PC-9 (cell line): ENCODE measurements at regions not wholly inside any gene's neighbourhood (a gene's known extent, or its start where the extent isn't known, plus 50 kb on each side); places are given as distances from the start of the nearest gene placed in this dataset.

Experiments used
- BruUV-seq: library from RNA; stranded (reverse); fragments of 400-500 nt; replicated peaks from 2 replicates; lab custom pipeline; 2021; lab: Mats Ljungman, UMichigan
- CTCF ChIA-PET: fragments of 300-600 bp; sonication (Branson Sonifier 250); formaldehyde crosslinking; loops from one replicate; lab custom pipeline; 2022; ENCODE audit warnings: antibody characterized with exemption; lab: Charles Lee
- POLR2A ChIA-PET: fragments of 300-600 bp; sonication (Branson Sonifier 250); formaldehyde crosslinking; loops from one replicate; lab custom pipeline; 2022; ENCODE audit warnings: antibody characterized with exemption; ENCODE audit not compliant: unreplicated experiment; lab: Charles Lee
- DNase-seq, 2 experiments: peaks; one replicate each; pipeline versions ENCODE4 v3.0.0 to v3.0.0-alpha.2; 2015 to 2022; ENCODE audit warnings: mixed read lengths in 1 of 2
- H2AFZ ChIP-seq: fragments of 200-600 bp; sonication (generic); 2 replicates; pipeline ENCODE4 v1.8.1; 2017; ENCODE audit warnings: antibody characterized with exemption
- H3F3A ChIP-seq: fragments of 200-600 bp; sonication (generic); 2 replicates; pipeline ENCODE4 v1.8.1; 2017; ENCODE audit warnings: antibody characterized with exemption, mild to moderate bottlenecking, low read depth; ENCODE audit not compliant: insufficient read depth
- H3K27ac ChIP-seq: fragments of 200-600 bp; sonication (generic); 2 replicates; pipeline ENCODE4 v1.6.1; 2016; ENCODE audit warnings: mixed run types
- H3K27me3 ChIP-seq: fragments of 200-600 bp; sonication (generic); 2 replicates; pipeline ENCODE4 v1.6.1; 2016; ENCODE audit warnings: low read depth, mixed run types; ENCODE audit not compliant: insufficient read depth
- H3K36me3 ChIP-seq: fragments of 200-600 bp; sonication (generic); 2 replicates; pipeline ENCODE4 v1.6.1; 2016; ENCODE audit warnings: low read depth, mixed run types
- H3K4me1 ChIP-seq: fragments of 200-600 bp; sonication (generic); replicated peaks from 2 replicates; pipeline ENCODE4 v1.6.1; 2016; ENCODE audit warnings: mixed run types; ENCODE audit not compliant: insufficient read depth
- H3K4me2 ChIP-seq: fragments of 200-600 bp; sonication (generic); 2 replicates; pipeline ENCODE4 v1.6.1; 2017; ENCODE audit warnings: mixed run types
- H3K4me3 ChIP-seq: fragments of 200-600 bp; sonication (generic); 2 replicates; pipeline ENCODE4 v1.6.1; 2016; ENCODE audit warnings: mixed run types
- H3K79me2 ChIP-seq: fragments of 200-600 bp; sonication (generic); 2 replicates; pipeline ENCODE4 v1.6.1; 2017; ENCODE audit warnings: low read depth, mixed run types
- H3K9me2 ChIP-seq: fragments of 200-600 bp; sonication (generic); 2 replicates; pipeline ENCODE4 v1.8.1; 2017; ENCODE audit warnings: mild to moderate bottlenecking; ENCODE audit not compliant: insufficient read depth
- H3K9me3 ChIP-seq: fragments of 200-600 bp; sonication (generic); 2 replicates; pipeline ENCODE4 v1.8.1; 2016; ENCODE audit warnings: low read depth; ENCODE audit not compliant: insufficient read depth
- H4K20me1 ChIP-seq: fragments of 200-600 bp; sonication (generic); 2 replicates; pipeline ENCODE4 v1.8.1; 2017; ENCODE audit not compliant: insufficient read depth
- CTCF ChIP-seq: fragments of 200-600 bp; sonication (generic); conservative IDR thresholded peaks from 2 replicates; pipeline ENCODE4 v1.6.1; 2017; ENCODE audit warnings: mixed run types, antibody characterized with exemption, mild to moderate bottlenecking, moderate library complexity
- EZH2 ChIP-seq: fragments of 200-600 bp; sonication (generic); IDR thresholded peaks from 2 replicates; pipeline ENCODE4 v1.8.0; 2017; ENCODE audit warnings: antibody characterized with exemption, low read depth
- intact Hi-C: fragments of 100-400 bp; cut with micrococcal nuclease; formaldehyde crosslinking; loops from one replicate; pipeline ENCODE4 v1.10.0; 2022; ENCODE audit not compliant: unreplicated experiment

GRCh38 chr15:25208735-25209134, 230.1 kb downstream of the UBE3A start:
- Histone ChIP-seq H3K4me1 (no peaks in the 10 kb centered on the region), H3K27ac (no peak overlapping the region), H3K4me3 (no peak overlapping the region), H3K27me3 (no peaks in the 10 kb centered on the region; the same call in 1 of the 2 replicates), H4K20me1 (no peaks in the 10 kb centered on the region), H3K9me3 (no peaks in the 10 kb centered on the region), H3K9me2 (no peaks in the 10 kb centered on the region), H3K79me2 (no peaks in the 10 kb centered on the region), H3K36me3 (no peaks in the 10 kb centered on the region), H3F3A (no peaks in the 10 kb centered on the region), H2AFZ (no peak overlapping the region), H3K4me2 (no peak overlapping the region)
- intact Hi-C loops = no loop called here
- no peak for TF ChIP-seq CTCF
- TF ChIP-seq EZH2 = no peak
- BruUV-seq = no TSS peak
- no peak for DNase-seq
- CTCF ChIA-PET = no interaction called here
- POLR2A ChIA-PET = no interaction called here

GRCh38 chr15:25220834-25221233, 218.0 kb downstream of the UBE3A start:
- no peaks in the 10 kb centered on the region for H3K27me3 ChIP-seq
- H3K9me3 ChIP-seq = no peaks in the 10 kb centered on the region
- H2AFZ ChIP-seq = no peak overlapping the region
- no peaks in the 10 kb centered on the region for H3F3A ChIP-seq
- no peak overlapping the region for H3K27ac ChIP-seq
- intact Hi-C loops = no loop called here
- ChIA-PET POLR2A (no interaction called here), CTCF (no interaction called here)
- no peaks in the 10 kb centered on the region for H3K4me1 ChIP-seq
- no peak overlapping the region for H3K4me3 ChIP-seq
- no peaks in the 10 kb centered on the region for H3K9me2 ChIP-seq
- no peaks in the 10 kb centered on the region for H3K79me2 ChIP-seq
- TF ChIP-seq CTCF = no peak
- TF ChIP-seq EZH2 = no peak
- DNase-seq = no peak
- no TSS peak for BruUV-seq
- H3K4me2 ChIP-seq = no peak overlapping the region
- H3K36me3 ChIP-seq = no peaks in the 10 kb centered on the region
- no peaks in the 10 kb centered on the region for H4K20me1 ChIP-seq

- no TSS peak for BruUV-seq
- no peaks in the 10 kb centered on the region for H3K4me1 ChIP-seq
These were observed 214.4 kb downstream of the UBE3A start for GRCh38 chr15:25224396-25224795.

More at GRCh38 chr15:25224396-25224795, 214.4 kb downstream of the UBE3A start:
- Histone ChIP-seq H3K27ac (no peak overlapping the region), H3K79me2 (no peaks in the 10 kb centered on the region), H2AFZ (no peak overlapping the region), H3K36me3 (no peaks in the 10 kb centered on the region), H3K4me2 (no peak overlapping the region), H3F3A (no peaks in the 10 kb centered on the region), H3K9me2 (no peaks in the 10 kb centered on the region), H3K9me3 (no peaks in the 10 kb centered on the region), H3K4me3 (no peak overlapping the region), H4K20me1 (no peaks in the 10 kb centered on the region), H3K27me3 (no peaks in the 10 kb centered on the region)
- TF ChIP-seq CTCF (no peak), EZH2 (no peak)
- no peak for DNase-seq
- intact Hi-C loops = no loop called here
- ChIA-PET CTCF (no interaction called here), POLR2A (no interaction called here)
